HL-60 (cell line): ENCODE measurements at regions not wholly inside any gene's neighbourhood (a gene's known extent, or its start where the extent isn't known, plus 50 kb on each side); places are given as distances from the start of the nearest gene placed in this dataset.

Experiments used
- CTCF ChIP-seq: IDR thresholded peaks from one replicate; pipeline ENCODE4 v1.5.1; 2011; ENCODE audit warnings: low read length, control low read depth, inconsistent platforms; ENCODE audit not compliant: insufficient read depth
- GABPA ChIP-seq: IDR thresholded peaks from 2 replicates; pipeline ENCODE4 v1.6.1; 2012; ENCODE audit warnings: low read depth
- POLR2AphosphoS5 ChIP-seq: IDR thresholded peaks from 2 replicates; pipeline ENCODE4 v1.6.1; 2012; ENCODE audit warnings: low read depth
- SPI1 ChIP-seq: IDR thresholded peaks from 2 replicates; pipeline ENCODE4 v1.6.1; 2012; ENCODE audit warnings: low read depth, mild to moderate bottlenecking, borderline replicate concordance

- TF ChIP-seq SPI1 (no peak), CTCF (no peak), POLR2AphosphoS5 (no peak), GABPA (no peak)
Observed at GRCh38 chr20:37643400-37643799, 50.4 kb upstream of the CTNNBL1 start.
